ENCODE measurements at regions not wholly inside any gene's neighbourhood (a gene's known extent, or its start where the extent isn't known, plus 50 kb on each side); places are given as distances from the start of the nearest gene placed in this dataset.
A peak's percentile ranks its signal among the peaks of the same experiment; 100 is the strongest.

DNA sequence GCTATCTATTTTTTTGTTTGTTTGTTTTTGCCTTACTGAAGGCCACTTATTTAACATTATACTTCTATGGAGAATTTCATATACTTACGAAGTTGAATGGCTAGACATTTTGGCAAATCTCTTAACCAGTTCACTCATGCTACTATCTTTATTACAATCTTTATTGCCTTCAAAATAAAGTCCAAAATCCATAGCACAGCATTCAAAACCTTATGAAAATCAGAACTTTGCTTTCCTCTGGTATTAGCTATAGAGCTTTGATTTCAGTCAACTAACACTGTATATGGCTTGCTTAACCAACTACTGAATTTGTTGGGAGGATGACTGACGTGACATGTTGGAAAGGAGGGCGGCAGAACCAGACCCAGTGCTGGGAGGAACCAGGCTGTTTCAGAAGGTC, 571.1 kb downstream of the LMO4 start:
- no peak overlapping the region for H3K4me2 ChIP-seq (ENCODE audit: insufficient read depth, low read length, poor library complexity, severe bottlenecking)
- H2AFZ ChIP-seq (ENCODE audit: low read length), result no peak overlapping the region
- no peak overlapping the region for H3K18ac ChIP-seq (ENCODE audit: low read length)
- no peaks in the 10 kb centered on the region for H3K79me1 ChIP-seq (ENCODE audit: low read depth, low read length)
- no peaks in the 10 kb centered on the region for H3K36me3 ChIP-seq (replicated peaks in 1 of 2; ENCODE audit: control insufficient read depth in 2 of 2, insufficient read depth in 2 of 2, low read length in 2 of 2)
- no peak overlapping the region for H2BK12ac ChIP-seq (ENCODE audit: low read length)
- no CpG with 5 or more reads among the region's 3 CpGs for WGBS, 2 donors (ENCODE audit: extremely low coverage in 2 of 2, insufficient read length in 2 of 2, insufficient replicate concordance in 1 of 2)
- no peak for DNase-seq (ENCODE audit: low spot score)
- H3K23ac ChIP-seq (ENCODE audit: low read depth, low read length, poor library complexity), result no peak overlapping the region
- no peak overlapping the region for H3K4ac ChIP-seq (ENCODE audit: low read length)
- H3K4me1 ChIP-seq (ENCODE audit: control insufficient read depth in 2 of 2, insufficient read depth in 1 of 2, low read depth in 1 of 2, low read length in 2 of 2), result peaks cover 0 to 6% of the 10 kb centered on the region in 2 donors
- no peak overlapping the region for H2BK15ac ChIP-seq (ENCODE audit: low read length)
- no peak overlapping the region for H4K8ac ChIP-seq (ENCODE audit: low read depth, low read length)
- no peaks in the 10 kb centered on the region for H3K9me3 ChIP-seq (replicated peaks in 1 of 2; ENCODE audit: control insufficient read depth in 2 of 2, insufficient read depth in 1 of 2, low read depth in 1 of 2, low read length in 2 of 2)
- H3K9ac ChIP-seq (ENCODE audit: low read depth, low read length, poor library complexity), result no peak overlapping the region
- no peak overlapping the region for H3K14ac ChIP-seq (ENCODE audit: low read length)
- no peak overlapping the region for H2BK5ac ChIP-seq (ENCODE audit: low read length)
- H3K4me3 ChIP-seq (ENCODE audit: low read length in 2 of 2), result no peak overlapping the region
- no peak overlapping the region for H4K91ac ChIP-seq (ENCODE audit: low read depth, low read length, poor library complexity)
- no peak overlapping the region for H2BK120ac ChIP-seq (ENCODE audit: low read depth, low read length)
- H2AK5ac ChIP-seq (ENCODE audit: low read depth, low read length), result no peak overlapping the region
- H3K27ac ChIP-seq (replicated peaks; ENCODE audit: low read length), result no peak overlapping the region
- H3K27me3 ChIP-seq (ENCODE audit: control insufficient read depth in 3 of 3, insufficient read depth in 3 of 3, low read depth in 1 of 3, low read length in 3 of 3), result no peaks in the 10 kb centered on the region

DNA sequence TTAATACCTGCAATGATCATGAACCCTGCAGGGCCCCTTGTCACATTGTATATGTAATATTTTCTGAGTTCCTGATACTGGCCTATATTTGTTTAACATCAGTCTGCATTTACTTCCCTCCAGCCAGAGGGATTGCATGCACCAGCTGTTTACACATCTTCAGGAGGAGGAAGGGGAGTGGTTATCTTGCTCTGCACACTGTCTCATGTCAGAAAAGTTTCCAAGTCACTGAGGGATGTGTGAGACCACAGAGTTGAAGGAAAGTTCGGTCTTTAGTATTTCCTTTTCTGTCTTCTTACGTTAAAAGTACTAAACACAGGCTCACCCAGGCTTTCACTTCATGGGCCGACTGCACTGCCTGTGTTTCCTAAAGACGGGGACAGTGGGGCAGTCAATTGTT, 574.1 kb downstream of the LMO4 start:
- no peak overlapping the region for H2BK12ac ChIP-seq (ENCODE audit: low read length)

DNA sequence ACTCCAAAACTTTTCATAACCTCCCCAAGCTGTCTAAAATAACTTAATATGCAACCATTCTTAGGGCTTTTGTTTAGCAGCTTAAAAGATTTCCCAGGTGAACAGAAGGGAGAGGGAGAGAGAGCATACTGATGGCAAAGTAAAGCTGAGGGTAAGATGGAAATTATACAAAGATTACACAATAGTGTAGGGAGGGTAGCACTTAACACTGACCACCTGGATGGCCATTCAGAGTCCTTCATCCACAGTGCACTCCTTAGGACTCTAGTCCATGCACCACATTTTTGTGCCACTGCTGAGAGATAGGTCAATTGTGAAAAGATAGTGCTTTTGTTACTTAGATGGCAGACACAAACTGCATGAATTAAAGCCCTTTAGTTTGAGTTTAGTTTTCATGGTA, 574.6 kb downstream of the LMO4 start:
- Histone ChIP-seq H2BK5ac (ENCODE audit: low read length) (no peak overlapping the region), H2BK15ac (ENCODE audit: low read length) (no peak overlapping the region), H3K4me2 (ENCODE audit: insufficient read depth, low read length, poor library complexity, severe bottlenecking) (no peak overlapping the region), H2AK5ac (ENCODE audit: low read depth, low read length) (no peak overlapping the region), H3K23ac (ENCODE audit: low read depth, low read length, poor library complexity) (no peak overlapping the region), H3K9me3 (replicated peaks in 1 of 2; ENCODE audit: control insufficient read depth in 2 of 2, insufficient read depth in 1 of 2, low read depth in 1 of 2, low read length in 2 of 2) (no peaks in the 10 kb centered on the region), H2AFZ (ENCODE audit: low read length) (peak overlapping the region; percentile 32), H3K4me3 (ENCODE audit: low read length in 2 of 2) (no peak overlapping the region), H3K18ac (ENCODE audit: low read length) (no peak overlapping the region), H3K36me3 (replicated peaks in 1 of 2; ENCODE audit: control insufficient read depth in 2 of 2, insufficient read depth in 2 of 2, low read length in 2 of 2) (no peaks in the 10 kb centered on the region), H3K27me3 (ENCODE audit: control insufficient read depth in 3 of 3, insufficient read depth in 3 of 3, low read depth in 1 of 3, low read length in 3 of 3) (no peaks in the 10 kb centered on the region), H3K9ac (ENCODE audit: low read depth, low read length, poor library complexity) (no peak overlapping the region), H2BK12ac (ENCODE audit: low read length) (no peak overlapping the region), H3K4ac (ENCODE audit: low read length) (no peak overlapping the region), H4K91ac (ENCODE audit: low read depth, low read length, poor library complexity) (no peak overlapping the region), H3K79me1 (ENCODE audit: low read depth, low read length) (no peaks in the 10 kb centered on the region), H3K14ac (ENCODE audit: low read length) (no peak overlapping the region), H2BK120ac (ENCODE audit: low read depth, low read length) (no peak overlapping the region), H4K8ac (ENCODE audit: low read depth, low read length) (no peak overlapping the region), H3K27ac (replicated peaks; ENCODE audit: low read length) (no peak overlapping the region), H3K4me1 (ENCODE audit: control insufficient read depth in 2 of 2, insufficient read depth in 1 of 2, low read depth in 1 of 2, low read length in 2 of 2) (peaks cover 0 to 6% of the 10 kb centered on the region in 2 donors)
- DNase-seq (ENCODE audit: low spot score), result no peak

More for the DNA sequence above, 574.1 kb downstream of the LMO4 start:
- no peak overlapping the region for H4K8ac ChIP-seq (ENCODE audit: low read depth, low read length)
- no peak overlapping the region for H2AK5ac ChIP-seq (ENCODE audit: low read depth, low read length)
- H3K9ac ChIP-seq (ENCODE audit: low read depth, low read length, poor library complexity), result no peak overlapping the region
- H3K4me3 ChIP-seq (ENCODE audit: low read length in 2 of 2), result no peak overlapping the region
- WGBS, 2 donors (ENCODE audit: extremely low coverage in 2 of 2, insufficient read length in 2 of 2, insufficient replicate concordance in 1 of 2), result no CpG with 5 or more reads among the region's 4 CpGs
- H3K4ac ChIP-seq (ENCODE audit: low read length), result no peak overlapping the region
- H3K4me2 ChIP-seq (ENCODE audit: insufficient read depth, low read length, poor library complexity, severe bottlenecking), result no peak overlapping the region
- H4K91ac ChIP-seq (ENCODE audit: low read depth, low read length, poor library complexity), result no peak overlapping the region
- H2BK15ac ChIP-seq (ENCODE audit: low read length), result no peak overlapping the region
- no peak overlapping the region for H3K18ac ChIP-seq (ENCODE audit: low read length)
- no peaks in the 10 kb centered on the region for H3K79me1 ChIP-seq (ENCODE audit: low read depth, low read length)
- H3K36me3 ChIP-seq (replicated peaks in 1 of 2; ENCODE audit: control insufficient read depth in 2 of 2, insufficient read depth in 2 of 2, low read length in 2 of 2), result no peaks in the 10 kb centered on the region
- H3K4me1 ChIP-seq (ENCODE audit: control insufficient read depth in 2 of 2, insufficient read depth in 1 of 2, low read depth in 1 of 2, low read length in 2 of 2), result peaks cover 0 to 6% of the 10 kb centered on the region in 2 donors
- H2BK5ac ChIP-seq (ENCODE audit: low read length), result no peak overlapping the region
- H2AFZ ChIP-seq (ENCODE audit: low read length), result peak overlapping the region; percentile 32
- no peak overlapping the region for H2BK120ac ChIP-seq (ENCODE audit: low read depth, low read length)
- DNase-seq (ENCODE audit: low spot score), result no peak
- H3K27ac ChIP-seq (replicated peaks; ENCODE audit: low read length), result no peak overlapping the region
- no peaks in the 10 kb centered on the region for H3K27me3 ChIP-seq (ENCODE audit: control insufficient read depth in 3 of 3, insufficient read depth in 3 of 3, low read depth in 1 of 3, low read length in 3 of 3)
- H3K14ac ChIP-seq (ENCODE audit: low read length), result no peak overlapping the region
- no peaks in the 10 kb centered on the region for H3K9me3 ChIP-seq (replicated peaks in 1 of 2; ENCODE audit: control insufficient read depth in 2 of 2, insufficient read depth in 1 of 2, low read depth in 1 of 2, low read length in 2 of 2)
- H3K23ac ChIP-seq (ENCODE audit: low read depth, low read length, poor library complexity), result no peak overlapping the region

DNA sequence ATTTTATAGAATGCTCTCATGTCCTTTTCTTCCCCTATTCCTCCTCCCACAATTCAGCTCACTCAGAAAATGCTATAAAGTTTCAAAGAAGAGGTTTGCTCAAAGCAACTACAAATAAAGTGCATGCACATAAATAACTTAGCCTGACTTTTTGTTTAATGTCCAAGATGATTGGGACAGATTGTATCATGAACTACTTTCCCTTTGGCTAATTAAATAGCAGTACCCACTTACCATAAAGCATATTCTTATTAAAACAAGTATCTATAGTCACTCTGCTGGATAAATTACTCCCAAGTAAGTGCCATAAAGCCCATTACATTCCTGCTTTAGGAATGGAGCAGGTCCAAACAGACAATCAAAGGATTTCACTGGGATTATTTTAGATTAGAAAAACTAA, 576.0 kb downstream of the LMO4 start:
- H2BK5ac ChIP-seq (ENCODE audit: low read length), result no peak overlapping the region
- no peak overlapping the region for H4K91ac ChIP-seq (ENCODE audit: low read depth, low read length, poor library complexity)
- no peak overlapping the region for H3K9ac ChIP-seq (ENCODE audit: low read depth, low read length, poor library complexity)
- H2BK120ac ChIP-seq (ENCODE audit: low read depth, low read length), result no peak overlapping the region
- H3K27ac ChIP-seq (replicated peaks; ENCODE audit: low read length), result no peak overlapping the region
- no peaks in the 10 kb centered on the region for H3K9me3 ChIP-seq (replicated peaks in 1 of 2; ENCODE audit: control insufficient read depth in 2 of 2, insufficient read depth in 1 of 2, low read depth in 1 of 2, low read length in 2 of 2)
- no peak for DNase-seq (ENCODE audit: low spot score)
- no peak overlapping the region for H4K8ac ChIP-seq (ENCODE audit: low read depth, low read length)
- H3K4me1 ChIP-seq (ENCODE audit: control insufficient read depth in 2 of 2, insufficient read depth in 1 of 2, low read depth in 1 of 2, low read length in 2 of 2), result peaks cover 0 to 6% of the 10 kb centered on the region in 2 donors
- no peak overlapping the region for H3K18ac ChIP-seq (ENCODE audit: low read length)
- no peaks in the 10 kb centered on the region for H3K79me1 ChIP-seq (ENCODE audit: low read depth, low read length)
- no peak overlapping the region for H2AK5ac ChIP-seq (ENCODE audit: low read depth, low read length)
- no peak overlapping the region for H3K4me3 ChIP-seq (ENCODE audit: low read length in 2 of 2)
- no peak overlapping the region for H2AFZ ChIP-seq (ENCODE audit: low read length)
- no peak overlapping the region for H2BK12ac ChIP-seq (ENCODE audit: low read length)
- no peaks in the 10 kb centered on the region for H3K27me3 ChIP-seq (ENCODE audit: control insufficient read depth in 3 of 3, insufficient read depth in 3 of 3, low read depth in 1 of 3, low read length in 3 of 3)
- H3K14ac ChIP-seq (ENCODE audit: low read length), result no peak overlapping the region
- H2BK15ac ChIP-seq (ENCODE audit: low read length), result no peak overlapping the region
- H3K4ac ChIP-seq (ENCODE audit: low read length), result no peak overlapping the region
- no peaks in the 10 kb centered on the region for H3K36me3 ChIP-seq (replicated peaks in 1 of 2; ENCODE audit: control insufficient read depth in 2 of 2, insufficient read depth in 2 of 2, low read length in 2 of 2)
- no peak overlapping the region for H3K4me2 ChIP-seq (ENCODE audit: insufficient read depth, low read length, poor library complexity, severe bottlenecking)
- no peak overlapping the region for H3K23ac ChIP-seq (ENCODE audit: low read depth, low read length, poor library complexity)
